H1 (cell line): ENCODE measurements at regions not wholly inside any gene's neighbourhood (a gene's known extent, or its start where the extent isn't known, plus 50 kb on each side); places are given as distances from the start of the nearest gene placed in this dataset.

Experiments used
- CTCF ChIA-PET: fragments of 300-600 bp; sonication (Branson Sonifier 250); formaldehyde crosslinking; loops from one replicate; lab custom pipeline; 2021; ENCODE audit not compliant: partially characterized antibody; lab: Charles Lee
- POLR2A ChIA-PET: fragments of 300-600 bp; sonication (Branson Sonifier 250); formaldehyde crosslinking; loops from one replicate; lab custom pipeline; 2021; ENCODE audit warnings: inconsistent platforms; ENCODE audit not compliant: partially characterized antibody; lab: Charles Lee
- DNase-seq, 2 experiments: peaks; one replicate each; pipeline versions ENCODE4 v3.0.0 to v3.0.0-alpha.2; 2010 to 2022; ENCODE audit warnings: low spot score in 2 of 2, low read depth in 1 of 2, mixed read lengths in 1 of 2
- FAIRE-seq: peaks from 2 replicates; lab custom pipeline; 2011; peaks lifted over from hg19 to GRCh38; lab: Jason Lieb, UNC
- H2AFZ ChIP-seq: 2 replicates; pipeline ENCODE4 v1.8.1; 2012; ENCODE audit warnings: low read length, inconsistent platforms
- H2AK5ac ChIP-seq: 2 replicates; pipeline ENCODE4 v1.6.1; 2013; ENCODE audit warnings: low read depth, low read length
- H2BK120ac ChIP-seq: replicated peaks from 2 replicates; pipeline ENCODE3; 2013; ENCODE audit warnings: low read depth, low read length, inconsistent platforms
- H2BK12ac ChIP-seq: 2 replicates; pipeline ENCODE4 v1.6.1; 2013; ENCODE audit warnings: low read depth, low read length
- H2BK15ac ChIP-seq: 2 replicates; pipeline ENCODE4 v1.6.1; 2013; ENCODE audit warnings: low read length
- H2BK20ac ChIP-seq: 2 replicates; pipeline ENCODE4 v1.6.1; 2013; ENCODE audit warnings: low read length
- H2BK5ac ChIP-seq: 2 replicates; pipeline ENCODE4 v1.6.1; 2013; ENCODE audit warnings: low read depth, low read length
- H3K14ac ChIP-seq: 2 replicates; pipeline ENCODE4 v1.6.1; 2013; ENCODE audit warnings: inconsistent platforms; ENCODE audit not compliant: insufficient read length
- H3K18ac ChIP-seq: 2 replicates; pipeline ENCODE4 v1.6.1; 2013; ENCODE audit warnings: low read length; ENCODE audit errors: extremely low read depth
- H3K23ac ChIP-seq: 2 replicates; pipeline ENCODE4 v1.6.1; 2013; ENCODE audit warnings: inconsistent platforms; ENCODE audit not compliant: insufficient read length
- H3K23me2 ChIP-seq: 2 replicates; pipeline ENCODE4 v1.6.1; 2013; ENCODE audit warnings: low read depth, low read length
- H3K27ac ChIP-seq: 2 replicates; pipeline ENCODE4 v1.6.1; 2011; ENCODE audit warnings: low read depth, low read length, inconsistent platforms
- H3K27me3 ChIP-seq, 4 experiments: replicated peaks in 1 of 4; 1 replicate in 1 of 4; 2 replicates in 3 of 4; pipeline versions ENCODE4 v1.6.1 to v1.8.1; 2011 to 2013; ENCODE audit warnings: low read length in 3 of 4, mild to moderate bottlenecking in 3 of 4, inconsistent platforms in 2 of 4, mixed read lengths in 2 of 4, moderate library complexity in 1 of 4; ENCODE audit not compliant: control insufficient read depth in 3 of 4, insufficient read depth in 3 of 4; ENCODE audit errors: extremely low read depth in 1 of 4
- H3K36me3 ChIP-seq, 4 experiments: 2 replicates each; pipeline versions ENCODE4 v1.6.1 to v1.8.1; 2011 to 2013; ENCODE audit warnings: mild to moderate bottlenecking in 4 of 4, low read length in 3 of 4, moderate library complexity in 2 of 4, control low read depth in 1 of 4, inconsistent platforms in 1 of 4; ENCODE audit not compliant: insufficient read depth in 4 of 4, control insufficient read depth in 2 of 4
- H3K4ac ChIP-seq: replicated peaks from 2 replicates; pipeline ENCODE3; 2013; ENCODE audit warnings: low read length, low read depth, mixed read lengths, inconsistent platforms; ENCODE audit not compliant: insufficient read length
- H3K4me1 ChIP-seq, 4 experiments: replicated peaks in 1 of 4; 1 replicate in 1 of 4; 2 replicates in 3 of 4; pipeline versions ENCODE4 v1.6.1 to v1.8.1; 2011 to 2013; ENCODE audit warnings: low read length in 3 of 4, inconsistent platforms in 2 of 4, mixed read lengths in 1 of 4; ENCODE audit not compliant: insufficient read depth in 4 of 4, control insufficient read depth in 3 of 4
- H3K4me2 ChIP-seq, 2 experiments: 2 replicates each; pipeline versions ENCODE4 v1.6.1 to v1.8.1; 2011 to 2013; ENCODE audit warnings: low read depth in 2 of 2, low read length in 2 of 2, control low read depth in 1 of 2, inconsistent platforms in 1 of 2, mild to moderate bottlenecking in 1 of 2; ENCODE audit not compliant: insufficient read depth in 1 of 2
- H3K4me3 ChIP-seq, 4 experiments: fragments of 200-600, 300-600 bp in 1 of 4; sonication (generic), shearing (Covaris generic), sonication (Bioruptor Twin) in 1 of 4; 2 replicates each; pipeline versions ENCODE4 v1.5.1 to v1.8.1; 2011 to 2016; ENCODE audit warnings: low read length in 4 of 4, low read depth in 3 of 4, control low read depth in 2 of 4, inconsistent platforms in 2 of 4, mild to moderate bottlenecking in 2 of 4, mixed read lengths in 1 of 4, moderate library complexity in 1 of 4; ENCODE audit not compliant: insufficient read depth in 2 of 4; ENCODE audit errors: extremely low read depth in 1 of 4
- H3K56ac ChIP-seq: replicated peaks from 2 replicates; pipeline ENCODE3; 2013; ENCODE audit warnings: low read depth, mild to moderate bottlenecking, mixed read lengths, low read length, inconsistent platforms; ENCODE audit not compliant: insufficient read length
- H3K79me1 ChIP-seq: 2 replicates; pipeline ENCODE4 v1.6.1; 2013; ENCODE audit warnings: low read depth, low read length, control low read depth
- H3K79me2 ChIP-seq, 2 experiments: 2 replicates each; pipeline versions ENCODE4 v1.6.1 to v1.8.1; 2012 to 2013; ENCODE audit warnings: low read length in 2 of 2, mild to moderate bottlenecking in 2 of 2, inconsistent platforms in 1 of 2; ENCODE audit not compliant: insufficient read depth in 2 of 2, control insufficient read depth in 1 of 2
- H3K9ac ChIP-seq, 4 experiments: replicated peaks in 1 of 4; 1 replicate in 1 of 4; 2 replicates in 3 of 4; pipeline versions ENCODE4 v1.6.1 to v1.8.1; 2011 to 2013; ENCODE audit warnings: low read depth in 3 of 4, low read length in 3 of 4, control low read depth in 2 of 4, mild to moderate bottlenecking in 2 of 4, moderate library complexity in 2 of 4, inconsistent platforms in 1 of 4; ENCODE audit errors: extremely low read depth in 1 of 4
- H3K9me3 ChIP-seq, 2 experiments: 2 replicates each; pipeline versions ENCODE4 v1.6.1 to v1.8.1; 2012 to 2013; ENCODE audit warnings: mild to moderate bottlenecking in 2 of 2, moderate library complexity in 2 of 2, control low read depth in 1 of 2, inconsistent platforms in 1 of 2, low read depth in 1 of 2, low read length in 1 of 2, mixed read lengths in 1 of 2; ENCODE audit not compliant: insufficient read depth in 2 of 2
- H4K20me1 ChIP-seq, 2 experiments: replicated peaks in 1 of 2; 2 replicates each; pipeline versions ENCODE3 to v1.8.1; 2011 to 2013; ENCODE audit warnings: inconsistent platforms in 2 of 2, low read length in 2 of 2, mild to moderate bottlenecking in 1 of 2; ENCODE audit not compliant: insufficient read depth in 2 of 2, control insufficient read depth in 1 of 2
- H4K5ac ChIP-seq: 2 replicates; pipeline ENCODE4 v1.6.1; 2013; ENCODE audit warnings: low read length, low read depth, mixed read lengths, inconsistent platforms; ENCODE audit not compliant: insufficient read length
- H4K8ac ChIP-seq: 2 replicates; pipeline ENCODE4 v1.8.0; 2013; ENCODE audit warnings: mild to moderate bottlenecking, moderate library complexity, low read length, inconsistent platforms; ENCODE audit not compliant: insufficient read depth; ENCODE audit errors: extremely low read depth
- H4K91ac ChIP-seq: replicated peaks from 2 replicates; pipeline ENCODE3; 2013; ENCODE audit warnings: low read length, mixed read lengths, inconsistent platforms; ENCODE audit not compliant: insufficient read length
- BACH1 ChIP-seq: IDR thresholded peaks from 2 replicates; pipeline ENCODE4 v1.6.1; 2012; ENCODE audit warnings: low read length, improper control_type of control experiment
- CTCF ChIP-seq, 3 experiments: IDR thresholded peaks; 1 replicate in 2 of 3; 2 replicates in 1 of 3; pipeline versions ENCODE4 v1.5.1 to v1.6.1; 2011; ENCODE audit warnings: low read length in 3 of 3, mild to moderate bottlenecking in 3 of 3, inconsistent platforms in 2 of 3, low read depth in 1 of 3, moderate library complexity in 1 of 3; ENCODE audit not compliant: insufficient read depth in 1 of 3; ENCODE audit errors: control extremely low read depth in 1 of 3
- JUND ChIP-seq: IDR thresholded peaks from 2 replicates; pipeline ENCODE4 v1.6.1; 2011; ENCODE audit warnings: mild to moderate bottlenecking, improper control_type of control experiment, low read length
- WGBS, 2 experiments: shearing (Covaris generic) in 1 of 2; methylation state at CpG; one replicate each; pipeline versions ENCODE4 v1.1.6 to v1.1.7; 2013 to 2015; ENCODE audit warnings: low lambda C conversion rate in 2 of 2, mixed read lengths in 2 of 2, inconsistent platforms in 1 of 2, low coverage in 1 of 2, missing lambda C conversion rate in 1 of 2; ENCODE audit not compliant: insufficient replicate concordance in 2 of 2, insufficient coverage in 1 of 2, insufficient read length in 1 of 2; ENCODE audit errors: extremely low coverage in 1 of 2, missing lambda C conversion rate in 1 of 2; 5-methylcytosine and 5-hydroxymethylcytosine counted together

- no peak overlapping the region for H3K4me3 ChIP-seq
- TF ChIP-seq BACH1, result no peak
- no peak for TF ChIP-seq JUND
- TF ChIP-seq CTCF (IDR thresholded peaks at IDR 0.05; ENCODE audit: control extremely low read depth in 1 of 3, insufficient read depth in 1 of 3, low read depth in 1 of 3, low read length in 3 of 3), result no peak
Measured at GRCh38 chr2:46848447-46848846, 67.2 kb downstream of the MCFD2 start.

More at GRCh38 chr2:46848447-46848846, 67.2 kb downstream of the MCFD2 start:
- Histone ChIP-seq H3K79me2 (no peaks in the 10 kb centered on the region), H2BK15ac (no peak overlapping the region), H3K79me1 (no peaks in the 10 kb centered on the region), H2AFZ (no peak overlapping the region), H4K8ac (no peak overlapping the region), H3K56ac (no peak overlapping the region), H3K36me3 (no peaks in the 10 kb centered on the region), H3K9me3 (no peaks in the 10 kb centered on the region), H3K4me1 (peaks cover 0 to 2% (median 0%) of the 10 kb centered on the region in 4 experiments; a peak in 1 of 7 replicates), H2BK5ac (no peak overlapping the region), H2AK5ac (no peak overlapping the region), H4K5ac (no peak overlapping the region), H3K4ac (no peak overlapping the region), H3K18ac (no peak overlapping the region), H4K20me1 (no peaks in the 10 kb centered on the region), H3K23me2 (no peaks in the 10 kb centered on the region), H3K27ac (no peak overlapping the region), H3K9ac (no peak overlapping the region), H3K27me3 (no peaks in the 10 kb centered on the region; a peak in 1 of 7 replicates), H2BK12ac (no peak overlapping the region), H3K23ac (no peak overlapping the region), H2BK20ac (no peak overlapping the region), H3K14ac (no peak overlapping the region), H4K91ac (no peak overlapping the region), H2BK120ac (no peak overlapping the region), H3K4me2 (no peak overlapping the region)
- no peak for FAIRE-seq
- ChIA-PET CTCF (interaction anchor here (0.6 to 2.4 kb wide), 4 partner anchors 12 to 453 kb away, joined by 3 to 7 read pairs (median 4); no protein-coding TSS in a partner anchor), POLR2A (no interaction called here)
- WGBS, 2 experiments, result 87% methylated on average over 5 of the region's 5 CpGs; no CpG with 5 or more reads in 1 of the 2 experiments
- DNase-seq, result no peak
